ENCODE measurements at regions not wholly inside any gene's neighbourhood (a gene's known extent, or its start where the extent isn't known, plus 50 kb on each side); places are given as distances from the start of the nearest gene placed in this dataset.

DNA sequence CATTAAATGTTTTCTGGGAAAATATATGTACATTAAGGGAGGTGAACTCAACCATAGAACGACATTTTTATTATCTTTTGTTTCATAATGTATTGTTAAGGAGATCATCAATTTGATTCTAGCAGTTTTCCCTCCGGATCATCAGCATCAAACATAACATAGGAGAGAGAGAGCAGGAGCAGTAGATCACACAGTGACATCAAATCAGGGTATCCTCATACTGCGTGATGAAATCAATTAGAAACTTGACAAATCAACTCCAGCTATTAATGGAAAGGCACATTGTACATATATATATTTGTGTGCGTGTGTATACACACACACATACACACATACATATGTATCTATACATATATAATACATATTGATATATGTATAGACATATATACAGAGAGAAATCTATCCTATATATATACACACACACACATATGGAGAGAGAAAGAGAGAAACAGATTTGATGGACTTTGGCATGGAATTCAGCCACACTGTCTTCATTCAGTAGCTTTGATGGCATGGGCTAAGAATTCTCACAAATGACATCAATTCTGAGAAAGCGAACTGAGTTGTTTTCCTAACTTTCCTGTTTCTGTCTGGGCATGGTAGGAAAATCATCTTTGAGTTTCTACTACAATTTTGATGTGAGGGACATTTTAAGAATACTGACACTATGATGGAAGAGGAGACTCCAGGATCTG, 1302.8 kb upstream of the SEL1L start:
- H3K27ac ChIP-seq (ENCODE audit: insufficient read depth, low read length, poor library complexity, severe bottlenecking), result no peak overlapping the region
- no peak overlapping the region for H3K4me3 ChIP-seq (ENCODE audit: low read depth, low read length)
- ATAC-seq (ENCODE audit: low read depth in 2 of 2), result no peak
- H3K4me3 Mint-ChIP-seq, result no peak overlapping the region
- no peaks in the 10 kb centered on the region for H3K9me3 ChIP-seq (ENCODE audit: control insufficient read depth in 2 of 2, low read length in 2 of 2)
- H3K4me1 Mint-ChIP-seq, result no peaks in the 10 kb centered on the region
- no peaks in the 10 kb centered on the region for H3K27me3 ChIP-seq (ENCODE audit: control insufficient read depth, insufficient read depth, low read length)
- H3K27ac Mint-ChIP-seq, result no peak overlapping the region
- H3K36me3 ChIP-seq (ENCODE audit: control insufficient read depth, insufficient read depth, low read length), result no peaks in the 10 kb centered on the region
- peaks cover 0 to 21% (median 4%) of the 10 kb centered on the region in 7 donors for H3K9me3 Mint-ChIP-seq
- H3K4me1 ChIP-seq (ENCODE audit: control insufficient read depth, insufficient read depth, low read length, poor library complexity, severe bottlenecking), result no peaks in the 10 kb centered on the region
- no peaks in the 10 kb centered on the region for H3K27me3 Mint-ChIP-seq
- no peak for DNase-seq
- no peaks in the 10 kb centered on the region for H3K36me3 Mint-ChIP-seq

DNA sequence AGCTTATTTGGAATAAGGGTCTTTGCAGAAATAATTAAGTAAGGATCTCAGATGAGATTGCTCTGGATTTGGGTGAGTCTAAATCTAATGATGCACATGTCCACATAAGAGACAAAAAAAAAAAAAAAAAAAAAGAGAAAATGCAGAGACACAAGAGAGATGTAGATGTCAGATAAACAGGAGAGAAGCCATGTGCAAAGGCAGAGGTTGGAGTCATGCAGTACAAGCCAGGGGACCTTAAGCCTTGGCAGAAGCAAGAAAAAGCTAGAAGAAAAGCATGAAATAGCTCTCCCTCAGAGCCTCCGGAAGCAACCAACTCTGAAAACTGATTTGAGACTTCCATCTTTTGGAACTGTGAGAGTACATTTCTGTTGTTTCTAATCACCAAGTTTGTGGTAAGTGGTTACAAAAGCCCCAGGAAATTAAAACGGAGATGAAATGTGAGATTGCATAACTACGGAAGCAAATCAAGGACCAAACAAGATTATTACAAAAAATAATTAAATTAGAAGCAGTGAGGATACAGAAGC, 1304.0 kb upstream of the SEL1L start:
- Histone ChIP-seq H3K27me3 (ENCODE audit: control insufficient read depth, insufficient read depth, low read length) (no peaks in the 10 kb centered on the region), H3K27ac (ENCODE audit: insufficient read depth, low read length, poor library complexity, severe bottlenecking) (no peak overlapping the region), H3K9me3 (ENCODE audit: control insufficient read depth in 2 of 2, low read length in 2 of 2) (no peaks in the 10 kb centered on the region), H3K4me3 (ENCODE audit: low read depth, low read length) (no peak overlapping the region), H3K4me1 (ENCODE audit: control insufficient read depth, insufficient read depth, low read length, poor library complexity, severe bottlenecking) (no peaks in the 10 kb centered on the region), H3K36me3 (ENCODE audit: control insufficient read depth, insufficient read depth, low read length) (no peaks in the 10 kb centered on the region)
- Mint-ChIP-seq H3K36me3 (no peaks in the 10 kb centered on the region), H3K9me3 (peaks cover 0 to 21% (median 6%) of the 10 kb centered on the region in 7 donors), H3K27me3 (no peaks in the 10 kb centered on the region), H3K4me1 (no peaks in the 10 kb centered on the region), H3K27ac (no peak overlapping the region), H3K4me3 (no peak overlapping the region)
- DNase-seq, result no peak
- no peak for ATAC-seq (ENCODE audit: low read depth in 2 of 2)

DNA sequence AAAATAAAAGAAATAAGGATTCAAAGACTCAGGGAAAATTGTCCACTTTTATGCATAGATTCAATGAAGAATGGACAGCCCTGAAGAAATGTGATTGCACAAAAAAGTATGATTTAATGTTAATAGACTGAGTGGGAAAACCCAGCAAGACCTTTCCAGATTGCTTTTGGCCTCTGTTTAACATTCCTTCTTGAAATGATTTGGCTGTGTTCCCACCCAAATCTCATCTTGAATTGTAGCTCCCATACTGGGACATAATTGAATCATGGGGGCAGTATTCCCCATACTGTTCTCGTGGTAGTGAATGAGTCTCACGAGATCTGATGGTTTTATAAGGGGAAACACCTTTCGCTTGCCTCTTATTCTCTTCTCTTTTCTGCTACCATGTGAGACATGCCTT, 1316.9 kb upstream of the SEL1L start:
- no peak overlapping the region for H3K4me3 ChIP-seq (ENCODE audit: low read depth, low read length)
- ATAC-seq (ENCODE audit: low read depth in 2 of 2), result no peak
- no peak overlapping the region for H3K27ac Mint-ChIP-seq
- no peaks in the 10 kb centered on the region for H3K4me1 ChIP-seq (ENCODE audit: control insufficient read depth, insufficient read depth, low read length, poor library complexity, severe bottlenecking)
- no peaks in the 10 kb centered on the region for H3K27me3 Mint-ChIP-seq
- no peak overlapping the region for H3K4me3 Mint-ChIP-seq
- no peaks in the 10 kb centered on the region for H3K36me3 ChIP-seq (ENCODE audit: control insufficient read depth, insufficient read depth, low read length)
- no peak overlapping the region for H3K27ac ChIP-seq (ENCODE audit: insufficient read depth, low read length, poor library complexity, severe bottlenecking)
- H3K9me3 Mint-ChIP-seq, result peaks cover 1 to 32% (median 6%) of the 10 kb centered on the region in 7 donors
- DNase-seq, result no peak
- no peaks in the 10 kb centered on the region for H3K36me3 Mint-ChIP-seq
- no peaks in the 10 kb centered on the region for H3K9me3 ChIP-seq (ENCODE audit: control insufficient read depth in 2 of 2, low read length in 2 of 2)
- no peaks in the 10 kb centered on the region for H3K27me3 ChIP-seq (ENCODE audit: control insufficient read depth, insufficient read depth, low read length)
- no peaks in the 10 kb centered on the region for H3K4me1 Mint-ChIP-seq

DNA sequence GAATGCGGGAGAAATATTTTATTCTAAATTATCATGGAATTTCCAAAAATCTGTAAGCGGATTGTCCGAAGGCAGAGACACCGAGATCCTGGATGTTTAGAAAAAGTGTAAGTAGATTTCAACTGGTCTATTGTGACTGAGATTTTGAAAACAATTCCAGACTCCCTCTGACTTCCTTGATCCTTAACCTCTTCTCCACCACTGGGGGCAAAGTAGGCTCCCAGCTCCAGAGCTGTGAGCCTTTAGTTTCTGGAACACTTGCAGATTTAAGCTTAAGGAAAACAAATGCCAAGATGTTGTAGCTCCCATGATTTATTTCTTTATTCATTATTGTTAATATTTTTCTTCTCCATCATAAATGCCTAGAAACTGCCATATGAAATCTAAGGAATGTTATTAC, 1320.5 kb upstream of the SEL1L start:
- H3K27ac ChIP-seq (ENCODE audit: insufficient read depth, low read length, poor library complexity, severe bottlenecking), result no peak overlapping the region
- Mint-ChIP-seq H3K4me1 (no peaks in the 10 kb centered on the region), H3K27ac (no peak overlapping the region), H3K9me3 (peaks cover 3 to 38% (median 10%) of the 10 kb centered on the region in 7 donors), H3K4me3 (no peak overlapping the region), H3K36me3 (no peaks in the 10 kb centered on the region), H3K27me3 (no peaks in the 10 kb centered on the region)
- no peak for ATAC-seq (ENCODE audit: low read depth in 2 of 2)
- no peaks in the 10 kb centered on the region for H3K9me3 ChIP-seq (ENCODE audit: control insufficient read depth in 2 of 2, low read length in 2 of 2)
- H3K4me1 ChIP-seq (ENCODE audit: control insufficient read depth, insufficient read depth, low read length, poor library complexity, severe bottlenecking), result no peaks in the 10 kb centered on the region
- H3K4me3 ChIP-seq (ENCODE audit: low read depth, low read length), result no peak overlapping the region
- DNase-seq, result no peak
- H3K27me3 ChIP-seq (ENCODE audit: control insufficient read depth, insufficient read depth, low read length), result no peaks in the 10 kb centered on the region
- H3K36me3 ChIP-seq (ENCODE audit: control insufficient read depth, insufficient read depth, low read length), result no peaks in the 10 kb centered on the region

DNA sequence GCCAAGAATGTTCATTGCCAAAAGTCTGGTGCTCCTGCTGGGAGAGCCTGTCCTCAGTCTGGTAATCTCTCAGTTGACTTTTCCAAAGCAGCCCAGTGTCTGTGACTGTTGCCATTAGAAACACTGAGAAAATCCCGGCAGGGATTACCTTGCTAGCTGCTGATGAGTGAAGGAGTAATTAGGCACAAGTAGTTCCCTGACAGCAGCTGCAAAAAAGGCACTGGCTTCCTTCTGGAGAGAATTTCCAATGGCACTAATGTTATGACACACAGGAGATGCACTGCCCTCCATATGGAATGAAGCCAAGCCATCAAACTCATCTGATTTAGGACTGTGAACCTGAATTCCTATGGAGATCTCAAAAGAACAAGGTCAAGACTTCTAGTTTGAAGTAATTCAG, 1321.2 kb upstream of the SEL1L start:
- Mint-ChIP-seq H3K9me3 (peaks cover 3 to 30% (median 8%) of the 10 kb centered on the region in 7 donors), H3K36me3 (no peaks in the 10 kb centered on the region), H3K4me1 (no peaks in the 10 kb centered on the region), H3K27me3 (no peaks in the 10 kb centered on the region), H3K27ac (no peak overlapping the region), H3K4me3 (no peak overlapping the region)
- no peak for ATAC-seq (ENCODE audit: low read depth in 2 of 2)
- Histone ChIP-seq H3K4me3 (ENCODE audit: low read depth, low read length) (no peak overlapping the region), H3K36me3 (ENCODE audit: control insufficient read depth, insufficient read depth, low read length) (no peaks in the 10 kb centered on the region), H3K9me3 (ENCODE audit: control insufficient read depth in 2 of 2, low read length in 2 of 2) (no peaks in the 10 kb centered on the region), H3K27me3 (ENCODE audit: control insufficient read depth, insufficient read depth, low read length) (no peaks in the 10 kb centered on the region), H3K4me1 (ENCODE audit: control insufficient read depth, insufficient read depth, low read length, poor library complexity, severe bottlenecking) (no peaks in the 10 kb centered on the region), H3K27ac (ENCODE audit: insufficient read depth, low read length, poor library complexity, severe bottlenecking) (no peak overlapping the region)
- DNase-seq, result no peak

DNA sequence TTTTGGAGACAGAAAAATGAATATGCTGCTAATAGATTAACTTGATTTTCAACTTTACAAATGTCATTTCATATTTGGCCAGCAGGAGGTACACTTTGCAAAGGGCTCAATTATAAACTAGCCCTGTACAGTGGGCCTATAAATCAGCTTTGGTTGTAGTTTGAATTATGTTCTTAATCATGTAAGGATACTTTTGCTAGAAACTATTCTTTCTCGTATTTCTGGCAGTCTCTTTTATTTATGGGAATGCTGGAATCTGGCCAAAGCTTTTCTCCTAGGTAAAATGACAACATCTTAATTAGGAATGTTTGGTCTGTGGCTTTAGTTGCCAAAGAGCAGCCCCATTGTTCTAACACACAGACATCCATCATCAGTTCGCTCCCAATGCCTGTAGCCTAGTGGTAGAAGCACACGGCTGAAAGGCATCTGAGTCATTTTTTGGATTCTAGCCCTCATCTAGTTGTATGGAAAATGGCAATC, 1322.3 kb upstream of the SEL1L start:
- Histone ChIP-seq H3K36me3 (ENCODE audit: control insufficient read depth, insufficient read depth, low read length) (no peaks in the 10 kb centered on the region), H3K4me1 (ENCODE audit: control insufficient read depth, insufficient read depth, low read length, poor library complexity, severe bottlenecking) (no peaks in the 10 kb centered on the region), H3K27ac (ENCODE audit: insufficient read depth, low read length, poor library complexity, severe bottlenecking) (no peak overlapping the region), H3K9me3 (ENCODE audit: control insufficient read depth in 2 of 2, low read length in 2 of 2) (peaks cover 0 to 3% of the 10 kb centered on the region in 2 experiments), H3K27me3 (ENCODE audit: control insufficient read depth, insufficient read depth, low read length) (no peaks in the 10 kb centered on the region), H3K4me3 (ENCODE audit: low read depth, low read length) (no peak overlapping the region)
- ATAC-seq (ENCODE audit: low read depth in 2 of 2), result no peak
- Mint-ChIP-seq H3K27ac (no peak overlapping the region), H3K4me3 (no peak overlapping the region), H3K9me3 (peaks cover 4 to 30% (median 7%) of the 10 kb centered on the region in 7 donors), H3K27me3 (no peaks in the 10 kb centered on the region), H3K36me3 (no peaks in the 10 kb centered on the region), H3K4me1 (no peaks in the 10 kb centered on the region)
- no peak for DNase-seq

DNA sequence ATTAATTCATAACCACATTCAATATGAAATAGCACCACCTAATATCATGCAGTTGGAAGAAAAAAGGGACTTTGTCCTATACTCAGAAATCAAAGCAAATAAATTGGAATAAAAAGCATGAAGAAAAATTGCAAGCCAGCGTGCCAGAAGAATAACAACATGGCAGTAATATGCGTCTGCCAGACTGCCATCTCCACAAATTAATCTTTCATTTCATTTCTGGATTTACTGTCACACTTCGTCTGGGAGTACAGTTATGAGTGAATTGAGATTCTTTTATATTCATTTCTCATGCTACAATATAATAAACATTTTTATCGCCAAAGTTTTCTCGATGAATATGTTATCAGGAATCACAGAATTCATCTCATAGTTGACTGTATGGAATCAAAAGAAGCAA, 1327.7 kb upstream of the SEL1L start:
- H3K36me3 Mint-ChIP-seq, result no peaks in the 10 kb centered on the region
- H3K4me3 Mint-ChIP-seq, result no peak overlapping the region
- Histone ChIP-seq H3K27ac (ENCODE audit: insufficient read depth, low read length, poor library complexity, severe bottlenecking) (no peak overlapping the region), H3K4me3 (ENCODE audit: low read depth, low read length) (no peak overlapping the region), H3K4me1 (ENCODE audit: control insufficient read depth, insufficient read depth, low read length, poor library complexity, severe bottlenecking) (no peaks in the 10 kb centered on the region), H3K27me3 (ENCODE audit: control insufficient read depth, insufficient read depth, low read length) (no peaks in the 10 kb centered on the region), H3K9me3 (ENCODE audit: control insufficient read depth in 2 of 2, low read length in 2 of 2) (peaks cover 7 to 13% of the 10 kb centered on the region in 2 experiments), H3K36me3 (ENCODE audit: control insufficient read depth, insufficient read depth, low read length) (no peaks in the 10 kb centered on the region)
- no peaks in the 10 kb centered on the region for H3K27me3 Mint-ChIP-seq
- H3K4me1 Mint-ChIP-seq, result no peaks in the 10 kb centered on the region
- ATAC-seq (ENCODE audit: low read depth in 2 of 2) (no peak), DNase-seq (no peak)
- peaks cover 4 to 23% (median 9%) of the 10 kb centered on the region in 7 donors for H3K9me3 Mint-ChIP-seq
- no peak overlapping the region for H3K27ac Mint-ChIP-seq

DNA sequence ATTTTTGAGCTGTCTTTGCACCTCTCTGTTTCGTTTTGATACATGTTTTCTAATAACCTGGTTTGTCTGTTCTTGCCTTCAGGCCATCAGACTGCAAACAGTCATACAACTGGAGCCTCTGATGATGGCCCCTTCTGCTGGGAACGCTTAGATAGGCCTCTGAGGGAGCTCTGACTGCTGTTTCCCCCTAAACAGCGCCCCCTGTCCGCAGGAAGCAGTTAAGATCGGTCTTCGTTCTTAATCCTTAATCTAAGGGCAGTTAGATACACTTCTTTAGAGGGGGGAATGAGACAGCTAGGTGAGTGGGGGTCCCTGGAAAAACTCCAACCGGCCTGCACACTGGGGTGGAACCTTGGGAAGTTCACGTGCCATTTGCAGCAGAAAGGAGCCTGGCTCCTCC, 1338.8 kb upstream of the SEL1L start:
- ATAC-seq (ENCODE audit: low read depth in 2 of 2) (no peak), DNase-seq (no peak)
- Mint-ChIP-seq H3K4me1 (no peaks in the 10 kb centered on the region), H3K27me3 (no peaks in the 10 kb centered on the region), H3K36me3 (no peaks in the 10 kb centered on the region), H3K9me3 (peaks cover 3 to 24% (median 4%) of the 10 kb centered on the region in 7 donors), H3K27ac (no peak overlapping the region), H3K4me3 (no peak overlapping the region)
- H3K4me3 ChIP-seq (ENCODE audit: low read depth, low read length), result no peak overlapping the region
- no peaks in the 10 kb centered on the region for H3K4me1 ChIP-seq (ENCODE audit: control insufficient read depth, insufficient read depth, low read length, poor library complexity, severe bottlenecking)
- no peaks in the 10 kb centered on the region for H3K36me3 ChIP-seq (ENCODE audit: control insufficient read depth, insufficient read depth, low read length)
- H3K9me3 ChIP-seq (ENCODE audit: control insufficient read depth in 2 of 2, low read length in 2 of 2), result peaks cover 0 to 6% of the 10 kb centered on the region in 2 experiments
- no peak overlapping the region for H3K27ac ChIP-seq (ENCODE audit: insufficient read depth, low read length, poor library complexity, severe bottlenecking)
- no peaks in the 10 kb centered on the region for H3K27me3 ChIP-seq (ENCODE audit: control insufficient read depth, insufficient read depth, low read length)
